ENCODE measurements at regions not wholly inside any gene's neighbourhood (a gene's known extent, or its start where the extent isn't known, plus 50 kb on each side); places are given as distances from the start of the nearest gene placed in this dataset.
A peak's percentile ranks its signal among the peaks of the same experiment; 100 is the strongest.
"Not testable (repeated sequence)": the region's sequence is repeated elsewhere in the genome, so short reads cannot be mapped to it uniquely, and the experiment has no call there.

DNA sequence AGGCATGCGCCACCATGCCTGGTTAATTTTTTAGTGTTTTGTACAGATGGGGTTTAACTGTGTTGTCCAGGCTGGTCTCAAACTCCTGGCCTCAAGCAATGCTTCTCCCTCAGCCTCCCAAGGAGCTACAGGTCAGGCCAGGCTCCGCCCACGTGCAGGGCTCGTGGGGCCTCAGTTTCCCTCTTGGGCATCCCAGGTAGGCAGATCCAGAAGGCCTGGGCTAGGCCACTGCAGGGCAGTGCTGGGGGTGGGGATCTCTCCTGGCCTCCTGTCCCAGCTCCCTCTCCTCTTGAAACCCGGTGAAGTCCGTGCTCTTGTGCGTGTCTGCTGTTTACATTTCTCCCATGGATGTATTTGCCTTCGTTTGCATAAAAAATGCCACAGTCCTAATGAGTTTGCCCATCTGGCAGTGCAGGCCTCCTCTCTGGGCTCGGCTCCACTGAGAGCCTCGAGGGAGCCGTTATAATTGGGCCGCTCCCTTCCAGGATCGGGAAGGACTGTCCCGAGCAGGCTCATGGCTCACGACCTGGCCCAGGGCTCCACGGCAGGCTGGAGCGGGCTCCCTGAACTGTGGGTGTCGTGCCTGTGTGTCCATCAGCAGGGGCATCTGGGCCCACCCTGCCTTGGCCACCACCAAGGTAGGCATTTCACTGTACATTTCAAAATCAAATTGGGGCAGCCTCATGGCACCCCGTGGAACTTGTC is 52.6 kb upstream of the RUFY1 start:
- DNase-seq (ENCODE audit: low spot score), result peak; percentile 32

DNA sequence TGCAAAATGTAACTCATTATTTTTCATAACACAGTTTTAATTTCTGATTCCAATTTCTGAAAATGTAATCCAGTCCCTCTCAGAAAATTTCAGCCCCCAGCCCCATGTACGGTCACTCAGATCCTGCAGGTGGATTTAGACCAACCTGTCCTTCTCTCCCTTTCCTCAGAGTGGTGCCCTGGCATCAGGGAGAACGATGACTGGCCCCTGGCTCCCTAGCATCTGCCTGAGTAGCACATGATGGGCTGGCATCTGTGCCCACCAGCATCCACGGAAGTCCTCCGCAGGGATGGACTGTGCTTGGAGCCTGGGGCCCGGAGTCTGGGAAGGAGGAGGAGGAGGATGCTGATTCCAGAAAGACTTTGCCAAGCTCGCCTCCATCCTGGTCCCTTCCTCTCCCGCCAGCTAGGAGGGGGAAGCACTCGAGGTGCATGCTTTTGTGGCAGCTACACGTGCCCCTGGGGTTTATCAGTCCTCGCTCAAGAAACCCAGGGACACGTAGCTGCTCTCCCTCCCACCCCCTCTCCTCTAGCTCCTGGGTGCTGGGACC is 54.4 kb upstream of the RUFY1 start:
- DNase-seq (ENCODE audit: low spot score), result no peak

DNA sequence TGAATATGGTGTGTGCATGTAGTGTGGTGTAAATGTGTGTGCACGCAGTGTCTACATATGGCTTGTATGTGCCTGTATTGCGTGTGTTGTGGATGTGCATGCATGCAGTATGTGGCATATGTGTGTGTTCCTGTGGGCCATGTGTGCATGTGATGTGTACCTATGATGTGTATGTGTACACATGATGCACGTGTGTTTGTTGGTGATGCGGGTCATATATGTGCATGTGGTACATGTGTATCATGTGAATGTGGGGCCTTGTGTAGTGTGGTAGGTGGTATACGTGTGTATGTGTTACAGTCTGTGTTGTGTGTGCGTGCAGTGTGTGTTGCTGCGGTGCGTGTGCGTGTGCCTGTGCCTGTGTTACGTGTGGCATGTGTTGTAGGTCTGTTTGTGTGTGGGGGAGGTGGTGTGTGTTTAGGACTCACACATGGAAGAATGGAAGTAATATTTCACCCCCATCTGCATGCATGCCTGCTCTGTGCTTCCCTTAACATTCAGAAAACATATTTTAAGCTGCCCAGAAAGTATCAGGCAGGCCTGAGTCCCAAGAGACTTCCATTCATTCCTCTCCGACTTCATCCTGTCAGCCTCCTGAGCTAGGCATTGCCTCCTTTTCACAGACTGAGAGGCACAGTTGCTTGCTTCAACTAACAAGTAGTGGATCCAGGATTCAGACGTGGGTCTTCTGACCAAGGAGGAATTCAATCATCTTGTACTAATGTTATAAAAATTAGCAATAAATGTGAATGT is 55.4 kb upstream of the RUFY1 start:
- DNase-seq (ENCODE audit: low spot score), result no peak

DNA sequence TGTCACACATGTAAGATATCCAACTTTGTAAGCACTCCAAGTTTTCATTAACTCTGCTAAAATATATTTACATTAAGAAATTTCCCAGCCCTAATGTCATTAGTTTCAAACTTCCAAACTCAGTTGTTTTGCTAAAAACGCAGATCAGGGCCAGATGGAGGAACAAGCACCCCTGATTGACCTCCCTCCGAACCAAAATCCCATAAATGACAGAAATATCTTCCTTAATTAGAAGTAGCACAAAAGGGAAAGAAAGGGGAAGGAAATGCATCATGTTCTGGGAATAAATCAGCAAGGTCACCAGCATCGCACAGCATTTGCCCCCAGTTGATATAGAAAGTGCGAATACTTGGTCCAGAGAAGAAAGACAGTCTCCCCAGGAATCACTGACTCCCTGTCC is 61.4 kb upstream of the RUFY1 start:
- DNase-seq (ENCODE audit: low spot score), result no peak

DNA sequence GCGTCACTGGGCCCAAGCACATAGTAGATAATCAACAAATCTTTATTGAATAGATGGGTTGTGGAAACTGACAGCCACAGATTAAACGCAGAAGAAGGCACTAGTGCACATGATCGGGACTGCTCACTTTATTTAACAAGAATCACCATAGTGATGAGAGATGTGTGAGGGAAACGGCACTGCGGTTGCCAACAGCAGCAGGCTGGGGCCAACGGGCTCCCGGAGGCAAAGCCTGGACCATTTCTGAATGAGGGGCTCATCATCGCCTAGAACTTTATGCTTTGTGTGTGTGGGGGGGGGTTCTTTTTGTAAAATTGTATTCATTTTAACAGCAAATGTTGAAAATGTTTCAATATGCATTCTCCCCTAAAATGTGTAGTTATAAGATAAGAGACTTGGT is 61.9 kb upstream of the RUFY1 start:
- peak; percentile 26 for DNase-seq (ENCODE audit: low spot score)

DNA sequence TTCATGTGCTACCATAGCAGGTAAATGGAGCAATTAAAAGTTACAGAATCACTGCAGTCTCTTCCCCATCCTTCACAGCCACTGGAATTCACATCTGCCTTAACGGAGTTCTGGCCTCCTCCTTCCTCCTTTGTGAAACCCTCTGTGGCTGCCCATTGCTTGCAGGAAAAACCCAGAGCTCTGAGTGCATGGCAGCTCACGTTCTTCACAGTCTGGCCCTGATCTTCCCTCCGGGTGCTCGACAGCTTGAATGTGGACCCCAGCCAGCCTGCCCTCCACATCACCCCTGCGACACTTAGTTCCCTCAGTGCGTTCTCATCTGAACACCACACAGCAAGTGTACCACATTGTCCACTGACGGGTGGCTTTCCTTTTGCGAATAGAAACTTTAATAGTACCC is 63.2 kb upstream of the RUFY1 start:
- no peak for DNase-seq (ENCODE audit: low spot score)

DNA sequence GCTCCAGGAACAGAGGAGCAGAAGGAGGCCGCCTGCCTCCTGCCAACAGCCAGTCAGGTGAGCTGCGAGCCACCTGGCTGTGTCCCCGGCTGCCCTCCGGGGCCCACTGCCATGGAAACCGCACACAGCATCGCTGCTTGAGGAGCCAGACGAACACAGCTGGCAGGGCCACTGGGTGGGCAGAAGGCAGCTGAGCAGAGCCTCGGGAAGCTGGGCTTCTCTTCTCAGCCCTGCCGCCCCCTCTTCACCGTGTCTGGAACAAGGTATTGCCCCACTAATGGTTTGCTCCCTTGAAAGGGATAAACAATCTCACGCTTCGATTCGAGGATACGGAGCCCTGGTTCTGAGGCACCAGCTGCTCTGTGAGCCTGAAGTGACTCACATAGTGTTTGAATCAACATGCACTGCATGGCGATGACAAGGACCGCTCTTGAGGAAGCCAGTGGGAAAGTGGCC is 63.7 kb upstream of the RUFY1 start:
- DNase-seq (ENCODE audit: low spot score), result no peak

DNA sequence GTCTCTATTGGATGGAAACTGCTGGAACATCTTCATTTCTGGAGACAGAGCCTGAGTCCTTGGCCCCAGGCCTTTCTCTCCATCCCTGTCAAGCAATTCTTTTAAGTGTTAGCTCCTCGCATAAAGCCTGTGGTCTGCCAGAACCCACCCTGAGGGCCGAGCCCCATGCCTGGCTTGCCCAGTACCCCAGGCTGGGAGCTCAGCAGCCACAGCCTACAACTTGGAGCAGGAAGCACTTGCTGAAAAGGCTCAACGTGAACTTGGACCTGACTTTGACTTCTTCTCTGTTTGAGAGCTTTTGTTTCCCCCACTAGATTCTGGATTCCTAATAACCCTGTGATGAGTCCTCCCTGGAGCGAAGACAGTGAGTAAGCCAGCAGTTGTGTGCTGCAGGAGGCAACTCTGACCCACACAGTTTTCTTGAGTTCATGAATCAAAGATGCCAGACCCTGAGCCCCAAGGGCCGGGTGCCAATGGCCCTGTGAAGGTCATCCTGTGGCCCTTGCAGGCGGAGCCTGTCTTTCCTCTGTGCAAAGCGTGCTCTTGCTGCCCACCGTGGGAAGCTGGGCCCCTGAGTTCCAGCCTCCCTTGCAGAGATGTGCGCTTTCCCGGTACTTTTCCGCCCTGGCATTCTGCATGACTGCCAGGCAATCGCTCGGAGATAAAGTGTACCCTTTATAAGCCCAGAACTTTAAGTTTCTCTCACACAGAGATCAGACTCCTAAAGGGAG is 64.3 kb upstream of the RUFY1 start:
- no peak for DNase-seq (ENCODE audit: low spot score)

DNA sequence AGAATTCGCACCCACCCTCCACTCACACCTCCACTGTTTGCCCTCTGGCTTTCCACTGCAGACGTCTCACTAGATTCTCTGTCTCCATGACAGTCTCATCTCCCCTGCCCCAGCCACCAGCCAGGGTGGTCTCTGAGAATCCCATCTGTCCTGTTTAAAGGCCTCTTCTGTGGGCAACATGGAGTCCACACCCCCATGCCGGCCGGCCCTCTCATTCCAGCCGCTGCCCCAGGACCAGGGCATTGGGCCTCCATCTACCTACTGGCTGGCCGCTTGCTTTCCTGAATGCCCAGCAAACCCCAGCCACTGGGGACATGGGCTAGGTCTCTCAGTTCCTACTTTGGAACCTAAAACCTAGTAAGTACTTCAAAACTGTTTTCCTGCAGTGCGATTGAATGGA is 65.6 kb upstream of the RUFY1 start:
- no peak for DNase-seq (ENCODE audit: low spot score)

DNA sequence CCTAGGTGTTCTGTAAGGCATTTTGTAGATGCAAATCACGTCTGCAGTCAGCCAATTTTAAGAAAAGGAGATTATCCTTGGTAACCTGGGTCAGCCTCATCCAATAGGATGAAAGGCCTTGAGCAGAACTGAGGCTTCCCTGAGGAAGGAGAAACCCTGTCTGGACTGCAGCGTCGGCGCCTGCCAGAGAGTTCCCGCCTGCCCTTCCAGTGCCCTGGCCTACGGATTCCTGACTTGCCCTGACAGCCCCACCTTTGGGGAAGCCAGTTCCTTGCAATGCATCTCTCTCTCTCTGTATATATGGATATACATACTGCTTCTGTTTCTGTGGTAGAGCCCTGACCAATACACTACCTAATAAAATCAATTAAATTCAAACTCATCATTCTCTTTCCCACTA is 66.2 kb upstream of the RUFY1 start:
- no peak for DNase-seq (ENCODE audit: low spot score)

DNA sequence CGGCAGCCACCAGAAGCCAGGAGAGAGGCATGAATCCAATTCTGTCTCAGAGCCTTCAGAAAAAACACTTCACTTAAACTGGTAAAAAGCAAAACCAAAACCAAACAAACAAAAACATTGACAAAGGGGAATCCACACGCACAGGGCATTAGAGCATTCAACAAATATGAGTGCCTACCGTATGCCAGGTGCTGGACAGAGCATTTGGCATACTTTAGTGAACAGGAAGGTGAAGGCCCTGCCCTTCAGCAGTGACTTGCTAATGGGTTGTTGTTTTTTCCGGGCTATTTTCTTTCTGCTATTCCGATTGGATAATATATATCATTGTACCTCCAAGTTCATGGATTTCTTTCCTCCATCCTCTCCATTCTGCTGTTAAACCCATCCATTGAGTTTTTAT is 71.7 kb upstream of the RUFY1 start:
- DNase-seq (ENCODE audit: low spot score), result no peak

DNA sequence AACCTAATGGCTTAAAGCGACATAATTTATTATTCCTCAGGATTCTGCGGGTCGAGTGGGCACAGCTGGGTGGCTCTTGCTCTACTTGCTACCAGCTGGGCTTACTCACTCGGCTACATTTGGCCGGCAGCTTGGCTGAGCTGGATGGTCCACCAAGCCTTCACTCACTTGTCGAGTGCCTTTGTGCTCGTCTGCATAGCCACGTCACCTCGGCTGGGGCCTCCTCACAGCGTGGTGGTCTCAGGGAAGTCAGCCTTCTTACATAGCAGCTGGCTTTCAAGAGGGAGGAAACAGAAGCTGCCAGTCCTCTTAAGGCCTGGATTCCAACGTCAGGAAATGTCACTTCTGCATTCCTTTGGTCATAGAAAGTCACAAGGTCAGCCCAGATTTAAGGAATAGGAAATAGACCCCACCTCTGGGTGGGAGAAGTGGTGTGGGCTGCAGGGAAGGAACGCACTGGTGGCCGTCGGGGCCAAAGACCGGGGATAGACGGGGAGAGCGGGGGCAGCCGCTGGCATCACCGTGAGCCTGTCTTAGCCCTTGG is 75.1 kb upstream of the RUFY1 start:
- DNase-seq (ENCODE audit: low spot score), result no peak

DNA sequence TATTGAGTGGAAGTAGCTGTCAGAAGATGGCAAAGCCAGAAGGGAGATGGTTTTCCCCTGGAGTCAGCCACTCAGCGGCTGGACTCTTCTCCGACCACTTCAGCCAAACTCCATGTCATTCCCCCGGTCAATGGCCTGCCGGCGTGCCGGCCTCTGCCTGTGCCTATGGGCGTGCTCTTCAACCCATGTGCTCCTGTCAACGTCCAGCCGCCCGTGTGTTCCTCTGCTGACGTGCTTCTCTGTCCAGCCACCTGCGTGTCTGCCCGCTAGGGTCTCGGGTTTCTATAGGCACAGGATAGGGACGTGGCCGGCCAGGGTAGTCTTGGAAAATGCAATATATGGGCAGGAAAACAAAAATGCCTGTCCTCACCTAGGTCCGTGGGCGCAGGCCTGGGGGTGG is 77.7 kb upstream of the RUFY1 start:
- DNase-seq (ENCODE audit: low spot score), result no peak

DNA sequence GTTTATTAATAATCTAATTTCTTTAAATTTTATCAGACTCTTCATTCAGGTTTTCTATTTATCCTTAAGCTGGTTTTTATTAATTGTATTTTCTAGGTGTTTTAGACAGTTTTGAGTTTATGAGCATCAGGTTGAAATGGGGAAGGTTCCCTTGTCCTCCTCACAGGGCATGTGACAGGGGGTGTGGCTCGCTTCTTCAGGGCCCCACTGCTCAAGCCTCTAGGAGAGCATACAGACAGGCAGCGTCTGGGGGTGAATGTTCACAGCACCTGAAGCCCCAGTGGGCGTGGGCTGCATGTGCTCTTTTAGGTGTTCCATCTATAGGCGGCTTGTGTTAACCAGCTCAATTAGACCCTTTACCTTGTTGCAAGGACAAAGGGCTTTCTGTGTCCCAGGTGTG is 78.2 kb upstream of the RUFY1 start:
- DNase-seq (ENCODE audit: low spot score), result no peak

DNA sequence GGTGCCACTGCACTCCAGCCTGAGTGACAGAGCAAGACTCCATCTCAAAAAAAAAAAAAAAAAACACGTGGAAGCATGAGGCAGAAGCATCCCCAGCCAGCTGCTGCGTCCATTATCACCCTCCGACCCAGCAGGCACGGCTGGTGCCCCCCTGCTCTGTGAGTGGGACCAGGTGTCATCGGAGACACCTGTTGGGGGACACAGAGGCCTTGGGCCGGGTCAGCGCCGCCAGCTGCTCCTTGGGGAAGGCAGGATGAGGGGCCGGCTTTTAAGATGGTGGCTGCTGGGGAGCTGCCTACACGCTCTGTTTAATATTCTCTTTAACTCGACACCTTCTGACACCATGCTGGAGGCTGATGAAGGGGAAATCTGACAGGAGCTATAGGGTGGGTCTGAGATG is 80.2 kb upstream of the RUFY1 start:
- DNase-seq (ENCODE audit: low spot score), result no peak

DNA sequence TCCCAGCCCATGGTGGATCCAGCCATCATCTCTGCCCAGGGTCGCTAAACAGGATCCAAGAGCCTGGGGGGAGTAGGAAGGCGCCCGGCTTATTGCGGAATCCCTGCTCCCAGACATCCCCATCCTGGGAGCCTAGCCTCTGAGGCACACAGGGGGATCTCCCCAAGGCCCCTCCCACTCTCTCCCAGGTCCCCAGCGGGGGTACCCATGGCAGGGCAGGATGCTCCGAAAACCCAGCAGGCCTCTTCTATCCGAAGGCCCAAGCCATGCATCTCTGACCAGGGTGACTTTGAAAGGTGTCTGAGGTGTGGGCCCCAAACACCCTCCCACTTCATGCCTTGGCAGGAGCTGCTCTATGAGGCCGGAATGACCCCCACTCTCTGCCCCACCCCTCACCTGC is 81.7 kb upstream of the RUFY1 start:
- DNase-seq (ENCODE audit: low spot score), result no peak

DNA sequence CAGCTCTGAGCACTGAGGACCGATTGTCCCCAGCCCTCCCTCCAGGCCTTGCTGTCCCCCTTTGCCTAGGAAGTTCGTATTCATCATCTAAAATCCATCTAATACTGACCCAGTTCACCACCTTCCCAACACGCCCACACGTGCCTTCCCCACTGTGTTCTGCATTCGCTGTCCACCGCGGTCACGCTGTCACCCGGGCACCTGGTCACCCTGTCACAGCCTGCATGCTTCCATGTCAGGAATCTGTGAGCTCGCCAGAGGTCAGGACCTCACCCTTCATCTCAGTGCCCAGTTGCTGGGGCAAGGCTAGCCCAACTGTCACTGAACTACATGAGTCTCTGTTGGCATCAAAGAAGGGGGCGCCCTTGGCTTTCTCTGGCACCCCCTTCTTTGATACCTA is 82.9 kb upstream of the RUFY1 start:
- no peak for DNase-seq (ENCODE audit: low spot score)

DNA sequence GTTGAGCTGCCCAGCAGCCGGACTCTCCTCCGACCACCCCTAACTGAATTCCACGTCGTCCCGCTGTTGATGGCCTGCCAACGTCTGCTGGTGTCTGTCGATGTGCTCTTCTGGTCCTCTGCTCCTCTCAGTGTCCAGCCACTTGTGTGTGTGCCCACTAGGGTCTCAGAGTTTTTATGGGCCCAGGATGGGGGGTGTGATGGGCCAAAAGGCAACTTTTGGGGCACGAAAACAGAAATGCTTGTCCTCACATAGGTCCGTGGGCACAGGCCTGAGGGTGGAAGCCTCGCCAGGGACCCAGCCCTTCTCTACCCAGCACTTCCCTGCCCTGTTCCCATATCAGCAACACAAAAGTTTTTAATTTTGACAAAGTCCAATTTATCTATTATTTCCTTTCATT is 85.7 kb upstream of the RUFY1 start:
- no peak for DNase-seq (ENCODE audit: low spot score)

DNA sequence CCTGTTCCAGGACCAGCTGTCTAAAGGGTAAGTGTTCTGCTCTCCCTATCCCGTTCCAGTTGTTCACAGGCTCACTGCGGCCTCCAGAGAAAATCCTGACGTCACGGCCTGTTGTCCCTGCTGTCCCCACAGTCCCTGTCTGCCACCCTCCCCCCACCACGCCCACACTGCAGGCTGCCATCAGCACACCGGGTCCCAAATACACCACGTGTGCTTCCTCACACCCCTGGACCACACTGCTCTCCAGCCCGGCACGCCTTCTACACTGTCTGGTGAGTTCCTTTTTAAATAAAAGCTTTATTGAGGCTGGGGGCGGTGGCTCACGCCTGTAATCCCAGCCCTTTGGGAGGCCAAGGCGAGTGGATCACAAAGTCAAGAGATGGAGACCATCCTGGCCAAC is 88.3 kb upstream of the RUFY1 start:
- no peak for DNase-seq (ENCODE audit: low spot score)

DNA sequence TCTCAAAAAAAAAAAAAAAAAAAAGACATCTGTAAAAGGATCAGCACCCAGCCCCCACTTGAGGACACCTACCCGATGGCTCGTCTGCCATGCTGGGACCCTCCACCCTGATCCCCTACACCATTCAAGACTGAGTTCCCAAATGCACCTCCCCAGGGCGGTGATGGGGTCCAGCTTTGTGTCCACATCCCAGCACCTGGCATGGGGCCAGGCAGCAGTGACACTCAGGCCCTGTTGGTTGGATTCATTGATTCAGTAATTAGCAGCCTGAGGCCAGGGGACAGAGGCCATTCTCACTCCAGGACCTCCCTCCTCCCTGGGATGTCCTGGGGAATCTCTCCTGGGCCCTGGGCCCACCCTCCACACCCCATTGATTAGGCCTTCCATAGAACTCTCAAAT is 88.8 kb upstream of the RUFY1 start:
- DNase-seq (ENCODE audit: low spot score), result no peak

DNA sequence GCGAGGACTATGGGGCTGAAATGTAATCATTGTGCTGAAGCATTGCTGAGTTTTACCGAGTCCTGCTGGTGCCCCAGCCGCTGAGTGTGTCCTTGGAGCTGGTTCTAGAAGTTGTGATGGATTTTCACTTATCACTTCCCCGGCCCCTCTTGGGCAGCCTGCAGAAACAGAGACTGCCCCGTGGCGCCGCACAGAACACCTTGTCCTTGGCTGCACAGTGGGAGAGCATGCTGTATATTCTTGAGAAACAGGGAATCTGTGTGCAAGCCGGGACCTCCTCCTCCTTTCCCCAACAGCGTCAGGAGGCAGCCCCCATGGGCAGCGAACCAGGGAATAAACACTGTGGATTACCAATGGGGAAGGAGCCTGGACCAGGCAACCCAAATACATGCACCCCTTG is 90.6 kb upstream of the RUFY1 start:
- no peak for DNase-seq (ENCODE audit: low spot score)

DNA sequence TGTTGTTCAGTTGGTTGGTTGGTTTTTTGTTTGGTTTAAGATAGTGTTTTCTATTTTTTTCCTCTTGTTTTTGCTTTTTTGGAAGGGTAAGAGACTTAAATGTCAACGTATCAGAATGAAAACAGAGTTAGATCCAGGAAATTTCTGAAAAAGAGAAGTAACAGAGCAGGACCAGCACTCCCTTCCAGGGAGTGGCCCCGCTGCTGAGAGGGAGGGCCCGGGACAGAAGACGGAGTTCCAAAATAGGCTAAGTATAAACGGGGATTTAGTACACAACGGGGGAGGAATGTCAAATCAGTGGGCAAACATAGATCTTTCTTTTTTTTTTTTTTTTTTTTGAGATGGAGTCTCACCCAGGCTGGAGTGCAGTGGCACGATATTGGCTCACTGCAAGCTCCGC is 92.7 kb upstream of the RUFY1 start:
- no peak for DNase-seq (ENCODE audit: low spot score)

DNA sequence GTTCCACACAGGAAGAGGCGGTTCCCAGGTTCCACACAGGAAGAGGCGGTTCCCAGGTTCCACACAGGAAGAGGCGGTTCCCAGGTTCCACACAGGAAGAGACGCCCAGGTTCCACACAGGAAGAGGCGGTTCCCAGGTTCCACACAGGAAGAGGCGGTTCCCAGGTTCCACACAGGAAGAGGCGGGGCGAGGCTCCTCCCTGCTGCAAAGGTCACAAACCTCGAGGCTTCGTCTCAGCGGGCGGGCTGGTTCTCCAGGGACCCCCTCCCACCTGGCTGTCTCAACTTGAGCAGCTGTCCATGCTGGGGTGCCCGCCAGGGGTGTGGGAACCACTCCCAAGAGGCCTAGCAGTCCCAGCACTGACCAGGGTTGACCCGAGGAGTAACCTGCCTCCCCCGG is 94.3 kb upstream of the RUFY1 start:
- not testable (repeated sequence) for DNase-seq (ENCODE audit: low spot score)
